T47D (cell line): ENCODE measurements at regions not wholly inside any gene's neighbourhood (a gene's known extent, or its start where the extent isn't known, plus 50 kb on each side); places are given as distances from the start of the nearest gene placed in this dataset.

Experiments
- DNase-seq, 2 experiments: peaks; one replicate each; pipeline versions ENCODE4 v3.0.0 to v3.0.0-alpha.2; 2011 to 2012; ENCODE audit warnings: low read depth in 1 of 2, low spot score in 1 of 2
- JUND ChIP-seq: IDR thresholded peaks from 2 replicates; pipeline ENCODE4 v1.6.1; 2012; ENCODE audit warnings: low read depth
- in situ Hi-C: cut with HindIII; loops from 2 replicates; pipeline ENCODE4 v1.10.0; 2016; ENCODE audit warnings: low sequenced_read_pairs, low pct_unique_long_range_greater_than_20kb

GRCh38 chr20:11227602-11228001 lies 553.8 kb upstream of the JAG1 start:
- no peak for TF ChIP-seq JUND
- DNase-seq, result no peak
- in situ Hi-C loops, result no loop called here

DNA sequence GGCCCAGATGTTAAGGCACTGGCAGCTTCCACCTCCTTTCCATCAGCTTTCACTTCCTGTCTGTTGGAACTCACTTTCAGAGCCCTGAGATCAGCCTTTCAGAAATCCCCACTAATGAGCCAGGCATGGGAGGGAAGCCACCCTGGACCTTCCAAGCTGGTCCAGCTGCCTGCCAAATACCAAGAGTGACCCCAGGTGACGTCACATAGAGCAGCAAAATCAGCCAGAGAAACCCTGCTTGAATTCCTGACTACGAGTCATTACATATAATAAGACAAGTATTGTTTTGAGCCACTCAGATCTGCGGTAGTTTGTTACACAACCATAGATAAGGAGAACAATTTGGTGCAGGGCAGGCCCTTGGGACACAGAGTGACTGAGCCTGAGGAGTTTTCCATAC lies 556.0 kb upstream of the JAG1 start:
- in situ Hi-C loops, result no loop called here
- no peak for DNase-seq
- no peak for TF ChIP-seq JUND

GRCh38 chr20:11230999-11231398 lies 557.2 kb upstream of the JAG1 start:
- in situ Hi-C loops, result no loop called here
- TF ChIP-seq JUND, result no peak
- DNase-seq, result no peak

- no peak for TF ChIP-seq JUND
- in situ Hi-C loops, result no loop called here
- no peak for DNase-seq
These were observed 558.2 kb upstream of the JAG1 start for GRCh38 chr20:11231742-11232648.

GRCh38 chr20:11232896-11233295 lies 559.1 kb upstream of the JAG1 start:
- in situ Hi-C loops, result no loop called here
- no peak for DNase-seq
- TF ChIP-seq JUND, result no peak

- in situ Hi-C loops, result no loop called here
- DNase-seq, result no peak
- TF ChIP-seq JUND, result no peak
These were observed 560.4 kb upstream of the JAG1 start for GRCh38 chr20:11234181-11234580.

DNA sequence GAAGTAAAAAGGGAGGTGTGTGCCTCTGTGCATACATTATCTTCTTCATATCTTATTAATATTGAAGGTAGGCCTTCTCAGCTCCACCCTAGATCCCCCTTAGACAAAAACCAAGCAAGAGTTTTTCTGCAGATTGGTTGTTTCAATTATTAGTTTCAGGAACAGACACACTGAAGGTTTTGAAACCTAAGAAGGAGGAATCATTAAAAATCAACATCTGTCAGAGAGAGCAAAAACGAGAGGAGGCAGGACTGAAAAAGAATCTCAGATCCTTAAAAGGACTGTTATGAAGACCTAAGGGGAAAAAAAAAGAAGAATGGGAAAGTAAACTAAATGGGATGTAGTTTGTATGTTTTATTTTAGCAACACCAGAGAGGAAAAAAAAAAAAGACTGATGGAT lies 560.8 kb upstream of the JAG1 start:
- no peak for TF ChIP-seq JUND
- in situ Hi-C loops, result no loop called here
- DNase-seq, result no peak

- no peak for DNase-seq
- TF ChIP-seq JUND, result no peak
- in situ Hi-C loops, result no loop called here
These were observed 561.3 kb upstream of the JAG1 start for GRCh38 chr20:11235058-11235457.

DNA sequence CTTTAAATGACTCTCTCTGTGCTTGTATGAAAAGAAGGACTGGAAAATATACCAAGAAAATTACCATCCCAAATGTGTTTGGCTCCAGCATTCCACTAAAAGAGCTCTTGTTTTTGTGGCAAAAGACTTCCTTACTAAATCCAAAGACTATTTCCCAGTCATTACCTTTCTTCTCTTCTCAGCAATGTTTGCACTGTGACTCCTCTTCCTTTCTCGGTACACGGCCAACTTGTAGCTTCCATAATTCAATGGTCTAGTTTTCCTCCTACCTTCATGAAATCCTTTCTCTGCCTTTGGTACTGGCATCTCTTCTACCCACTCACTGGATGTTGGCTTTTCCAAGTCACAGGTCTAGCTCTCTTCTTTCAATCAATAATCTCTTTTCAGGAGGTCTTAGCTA lies 568.5 kb upstream of the JAG1 start:
- in situ Hi-C loops, result no loop called here
- TF ChIP-seq JUND, result no peak
- no peak for DNase-seq

GRCh38 chr20:11245431-11245830 lies 571.6 kb upstream of the JAG1 start:
- in situ Hi-C loops, result no loop called here
- TF ChIP-seq JUND, result no peak
- no peak for DNase-seq

- no peak for DNase-seq
- TF ChIP-seq JUND, result no peak
- in situ Hi-C loops, result no loop called here
These were observed 572.5 kb upstream of the JAG1 start for GRCh38 chr20:11246251-11246775.

- in situ Hi-C loops, result no loop called here
- TF ChIP-seq JUND, result no peak
- no peak for DNase-seq
These were observed 573.5 kb upstream of the JAG1 start for GRCh38 chr20:11247046-11248010.

GRCh38 chr20:11248011-11248409 lies 574.2 kb upstream of the JAG1 start:
- TF ChIP-seq JUND, result no peak
- DNase-seq, result no peak
- in situ Hi-C loops, result no loop called here
